ENCODE measurements at regions not wholly inside any gene's neighbourhood (a gene's known extent, or its start where the extent isn't known, plus 50 kb on each side); places are given as distances from the start of the nearest gene placed in this dataset.
A peak's percentile ranks its signal among the peaks of the same experiment; 100 is the strongest.

GRCh38 chr1:212226467-212226866 is 58.7 kb upstream of the PPP2R5A start:
- no peak for DNase-seq

GRCh38 chr1:212228076-212228475 is 57.1 kb upstream of the PPP2R5A start:
- DNase-seq, result no peak

- no peak for DNase-seq
Measured at GRCh38 chr1:212228591-212229119, 56.6 kb upstream of the PPP2R5A start.

- DNase-seq, result no peak
Measured at GRCh38 chr1:212229654-212230053, 55.6 kb upstream of the PPP2R5A start.

GRCh38 chr1:212230329-212230728 is 54.9 kb upstream of the PPP2R5A start:
- DNase-seq, result no peak

- no peak for DNase-seq
Measured at GRCh38 chr1:212231372-212231771, 53.8 kb upstream of the PPP2R5A start.

GRCh38 chr1:212232090-212232489 is 53.1 kb upstream of the PPP2R5A start:
- no peak for DNase-seq

- DNase-seq, result no peak
Measured at GRCh38 chr1:212233321-212233720, 51.9 kb upstream of the PPP2R5A start.

GRCh38 chr1:212234431-212235395 is 50.5 kb upstream of the PPP2R5A start:
- peak; percentile 67 for DNase-seq
